C4-2B (cell line): ENCODE measurements at regions not wholly inside any gene's neighbourhood (a gene's known extent, or its start where the extent isn't known, plus 50 kb on each side); places are given as distances from the start of the nearest gene placed in this dataset.

Experiments used
- H3K27ac ChIP-seq: fragments of 450-650 bp; 2 replicates; pipeline ENCODE4 v1.5.1; 2017
- CTCF ChIP-seq: fragments of 450-650 bp; conservative IDR thresholded peaks from 2 replicates; pipeline ENCODE4 v1.5.1; 2017; ENCODE audit warnings: mild to moderate bottlenecking
- ZFX ChIP-seq: fragments of 450-650 bp; IDR thresholded peaks from 2 replicates; pipeline ENCODE4 v1.6.1; 2017

- H3K27ac ChIP-seq, result no peak overlapping the region
- TF ChIP-seq CTCF (no peak), ZFX (no peak)
Observed at GRCh38 chr7:118478931-118479330, 254.4 kb downstream of the ANKRD7 start.

GRCh38 chr7:118492466-118492865 is 268.0 kb downstream of the ANKRD7 start:
- no peak overlapping the region for H3K27ac ChIP-seq
- TF ChIP-seq ZFX, result no peak
- no peak for TF ChIP-seq CTCF

GRCh38 chr7:118496138-118496644 is 271.7 kb downstream of the ANKRD7 start:
- no peak for TF ChIP-seq CTCF
- TF ChIP-seq ZFX, result no peak

GRCh38 chr7:118502235-118502634 is 277.7 kb downstream of the ANKRD7 start:
- TF ChIP-seq CTCF (no peak), ZFX (no peak)
- no peak overlapping the region for H3K27ac ChIP-seq

More at GRCh38 chr7:118496138-118496644, 271.7 kb downstream of the ANKRD7 start:
- no peak overlapping the region for H3K27ac ChIP-seq

GRCh38 chr7:118511146-118511545 is 286.6 kb downstream of the ANKRD7 start:
- no peak overlapping the region for H3K27ac ChIP-seq
- TF ChIP-seq CTCF (no peak), ZFX (no peak)

- no peak for TF ChIP-seq CTCF
- TF ChIP-seq ZFX, result no peak
- H3K27ac ChIP-seq, result no peak overlapping the region
Observed at GRCh38 chr7:118517275-118517674, 292.8 kb downstream of the ANKRD7 start.

GRCh38 chr7:118525020-118525419 is 300.5 kb downstream of the ANKRD7 start:
- H3K27ac ChIP-seq, result no peak overlapping the region
- TF ChIP-seq CTCF (no peak), ZFX (no peak)
